M059J (cell line): ENCODE measurements at regions not wholly inside any gene's neighbourhood (a gene's known extent, or its start where the extent isn't known, plus 50 kb on each side); places are given as distances from the start of the nearest gene placed in this dataset.
"Not testable (repeated sequence)": the region's sequence is repeated elsewhere in the genome, so short reads cannot be mapped to it uniquely, and the experiment has no call there.

ENCODE experiments used
- DNase-seq: peaks from one replicate; pipeline ENCODE4 v3.0.0-alpha.2; 2012; ENCODE audit warnings: low read depth

DNA sequence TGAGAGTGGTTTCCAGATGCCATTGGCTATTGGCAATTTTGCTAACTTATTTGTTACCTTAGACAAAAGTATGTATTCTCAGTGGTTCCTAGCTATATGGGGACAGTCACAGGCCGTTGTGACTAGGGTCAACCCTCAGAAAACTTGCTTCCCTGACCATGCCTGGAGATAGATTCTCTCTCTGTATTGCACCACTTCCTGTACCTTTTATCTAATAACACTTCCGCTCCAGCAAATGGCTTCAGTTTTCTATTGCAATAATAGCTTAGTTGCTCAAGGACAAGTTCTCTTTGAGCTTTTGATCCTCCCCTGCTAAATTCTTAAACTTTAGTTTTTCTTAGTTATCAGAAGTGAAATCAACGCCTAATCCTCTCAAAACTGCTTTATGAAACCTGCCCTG lies 338.0 kb downstream of the RMST start:
- DNase-seq, result no peak

DNA sequence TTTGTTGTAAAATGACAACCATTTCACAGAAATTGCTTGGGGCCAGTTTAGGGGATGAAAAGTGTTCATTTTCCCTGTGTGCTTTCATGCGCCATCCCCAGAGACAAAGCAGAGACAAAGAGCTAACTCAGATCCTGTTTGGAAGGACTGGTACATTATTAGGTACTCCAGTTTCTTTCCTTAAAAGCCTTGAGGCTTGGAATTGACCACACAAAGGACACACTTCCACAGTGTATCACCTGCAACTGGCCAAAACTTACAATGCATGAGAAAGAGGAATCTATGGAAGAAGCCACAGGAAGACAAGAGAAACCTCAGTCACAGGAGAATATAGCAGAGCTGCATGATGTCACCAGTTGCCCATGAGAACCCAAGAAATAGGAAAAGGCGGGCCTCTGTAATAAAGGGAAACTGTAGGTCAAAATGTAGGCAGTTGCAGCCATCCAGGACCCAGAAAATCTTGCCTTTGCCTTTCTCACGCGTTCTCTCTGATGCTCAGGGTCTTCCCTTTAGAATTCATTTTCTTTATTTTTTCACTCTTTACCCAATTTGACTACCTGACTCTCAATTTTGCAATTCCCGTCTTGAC lies 339.0 kb downstream of the RMST start:
- DNase-seq, result no peak

DNA sequence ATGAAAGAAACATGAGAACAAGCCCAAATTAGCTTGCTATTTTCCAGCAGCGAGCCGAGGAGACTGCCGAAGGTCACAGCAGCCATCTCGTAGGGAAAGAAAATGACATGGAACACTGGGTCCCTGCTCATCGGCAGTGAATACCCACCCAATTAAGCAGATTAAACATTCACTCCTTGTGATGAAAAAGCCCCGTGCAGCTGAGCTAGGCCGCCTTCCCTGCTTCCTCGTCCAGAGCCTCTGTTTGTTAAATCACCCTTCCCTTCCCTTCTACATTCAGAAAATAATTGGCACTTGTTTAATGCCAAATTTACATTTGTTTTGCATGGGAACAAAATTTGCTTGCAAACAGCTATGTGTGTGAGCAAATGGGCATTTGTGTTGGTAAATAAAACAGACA lies 342.5 kb downstream of the RMST start:
- no peak for DNase-seq

DNA sequence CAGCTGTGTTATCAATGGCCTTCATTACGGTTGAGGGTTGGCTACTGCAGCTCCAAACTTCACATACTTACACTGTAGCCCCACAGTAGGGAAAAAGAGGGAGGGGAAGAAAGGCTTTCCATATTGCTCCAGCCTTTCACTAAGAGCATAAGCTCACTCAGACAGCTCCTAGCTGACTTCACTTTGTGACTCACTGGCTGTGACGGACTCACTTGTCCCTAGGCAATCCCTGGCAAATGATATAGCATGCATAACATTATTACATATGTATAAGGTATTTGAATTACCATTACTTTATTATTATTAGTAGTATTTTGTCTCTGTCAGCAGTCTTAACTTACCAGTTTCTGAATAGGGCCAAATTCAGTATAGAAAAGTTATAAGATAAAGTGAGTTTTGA lies 350.7 kb downstream of the RMST start:
- DNase-seq, result no peak

DNA sequence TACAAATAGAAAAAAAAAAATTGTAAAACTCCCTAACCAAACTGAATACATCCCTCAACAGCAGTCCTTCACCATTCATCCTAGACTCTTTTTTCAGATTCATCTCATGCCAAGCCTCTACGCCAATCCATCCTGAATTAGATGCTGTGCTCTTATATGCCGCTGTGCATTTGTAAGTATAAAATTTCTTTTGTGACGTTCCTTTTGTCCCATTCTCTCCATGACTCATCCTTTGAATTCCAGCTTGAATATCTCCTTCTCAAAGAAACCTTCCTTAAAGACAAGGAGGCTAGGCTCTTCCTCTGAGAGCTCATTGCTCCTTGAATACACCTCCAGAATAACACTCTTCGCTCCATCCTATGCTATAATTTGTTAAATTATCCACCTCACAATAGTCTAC lies 359.2 kb downstream of the RMST start:
- no peak for DNase-seq

DNA sequence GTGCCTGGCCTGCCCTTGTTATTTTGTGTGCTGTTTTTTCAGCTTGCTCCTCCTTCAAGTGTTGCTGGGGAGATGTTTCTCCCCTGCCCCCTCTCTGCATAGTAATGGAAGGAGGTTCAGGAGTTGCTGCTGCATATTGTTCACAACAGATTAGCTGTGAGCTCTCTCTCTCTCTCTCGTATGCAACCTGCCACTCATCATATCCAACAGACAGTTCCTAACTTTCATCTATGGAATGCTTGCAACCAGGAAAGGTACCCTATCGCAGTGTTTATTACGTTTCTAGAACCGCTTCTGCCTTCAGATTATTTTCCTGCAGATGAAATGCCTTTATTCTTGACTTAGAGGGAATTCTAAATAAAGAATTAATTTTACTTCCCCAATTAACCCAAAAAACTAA lies 372.9 kb downstream of the RMST start:
- no peak for DNase-seq

DNA sequence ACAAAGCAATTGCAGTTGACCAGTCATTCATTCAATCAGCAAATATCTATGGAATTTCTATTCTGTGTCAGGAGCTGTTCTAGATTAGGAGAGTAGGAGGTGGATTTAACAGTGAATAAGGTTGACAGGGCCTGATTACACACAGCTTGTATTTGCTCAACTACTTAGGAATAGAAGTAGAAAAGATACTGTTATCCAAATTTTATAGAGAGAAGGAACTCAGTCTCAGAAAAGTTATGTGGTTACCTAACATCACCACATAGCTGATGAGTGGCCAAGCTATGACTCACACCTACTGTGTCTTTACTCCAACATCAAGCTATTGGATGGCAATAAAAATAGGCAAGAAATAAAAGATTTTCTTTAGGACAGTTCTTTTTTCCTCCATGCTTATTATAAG lies 374.8 kb downstream of the RMST start:
- peak; percentile 8 for DNase-seq

DNA sequence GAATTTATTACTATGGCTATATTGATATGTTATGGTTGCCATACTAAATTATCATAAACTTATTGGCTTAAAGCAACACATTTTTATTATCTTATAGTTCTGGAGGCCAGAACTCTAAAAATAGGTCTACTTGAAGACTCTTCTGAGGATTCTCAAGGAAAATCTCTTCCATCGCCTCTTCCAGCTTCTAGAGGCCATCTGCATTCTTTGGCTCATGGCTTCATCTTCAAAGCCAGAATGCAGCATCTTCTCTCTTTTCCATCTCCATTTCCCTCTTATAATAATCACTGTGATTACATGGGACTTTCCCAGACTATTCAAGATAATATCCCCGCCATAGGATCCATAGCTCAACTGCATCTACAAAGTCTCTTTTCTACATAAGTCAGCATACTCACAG lies 385.4 kb downstream of the RMST start:
- no peak for DNase-seq

DNA sequence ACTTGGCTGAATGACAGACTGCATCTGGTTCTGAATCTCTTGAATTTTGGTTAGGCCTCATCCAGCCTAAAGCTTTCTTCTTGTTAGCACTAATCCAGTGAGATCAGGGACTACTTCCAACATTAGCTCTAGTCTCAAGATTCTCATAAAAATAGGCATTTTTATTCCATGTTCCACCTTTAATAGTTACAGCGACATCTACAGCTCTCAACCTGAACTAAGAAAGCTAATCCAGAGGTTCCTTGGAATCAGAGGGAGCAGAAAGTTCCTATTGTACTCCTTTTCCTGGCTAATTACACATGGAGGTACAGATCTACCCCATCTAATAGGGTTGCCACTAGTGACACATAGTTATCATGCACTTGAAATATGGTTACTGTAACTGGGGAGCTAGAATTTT lies 391.9 kb downstream of the RMST start:
- no peak for DNase-seq

DNA sequence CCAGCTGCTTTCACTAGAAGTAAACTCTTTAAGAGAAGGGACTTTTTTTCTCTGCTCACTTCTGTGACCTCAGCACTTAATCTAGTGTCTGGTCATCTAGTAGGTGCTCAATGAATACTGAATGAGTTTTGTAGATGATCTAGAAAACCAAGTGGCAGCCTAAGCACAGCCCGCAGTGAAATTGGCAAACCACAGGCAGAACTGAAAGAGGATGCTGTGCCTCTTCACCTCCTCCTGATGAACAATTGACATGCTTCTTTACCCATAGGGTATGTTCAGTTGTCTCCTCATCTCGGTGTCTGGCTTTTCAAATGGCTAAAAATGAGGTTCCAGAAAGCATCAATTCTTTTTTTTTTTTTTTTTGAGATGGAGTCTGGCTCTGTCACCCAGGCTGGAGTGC lies 399.5 kb downstream of the RMST start:
- no peak for DNase-seq

DNA sequence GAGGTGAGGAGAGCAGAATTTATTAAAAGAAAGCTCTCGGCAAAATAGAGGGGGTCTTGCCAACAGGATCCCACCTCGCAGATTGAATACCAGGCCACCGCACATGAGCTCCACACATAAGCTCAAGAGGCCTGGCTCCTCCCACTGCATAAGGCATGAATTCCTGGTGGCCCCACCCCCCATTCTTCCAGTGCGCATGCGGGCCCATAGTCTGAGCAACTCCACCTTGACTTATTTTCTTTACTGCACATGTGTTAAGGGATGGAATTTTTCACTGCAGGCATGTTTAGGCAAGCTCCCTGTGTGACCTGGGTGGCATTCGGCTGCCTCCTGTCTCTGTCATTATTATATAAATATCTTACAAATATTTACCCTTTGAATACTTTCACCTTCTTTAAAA lies 412.5 kb downstream of the RMST start:
- no peak for DNase-seq

DNA sequence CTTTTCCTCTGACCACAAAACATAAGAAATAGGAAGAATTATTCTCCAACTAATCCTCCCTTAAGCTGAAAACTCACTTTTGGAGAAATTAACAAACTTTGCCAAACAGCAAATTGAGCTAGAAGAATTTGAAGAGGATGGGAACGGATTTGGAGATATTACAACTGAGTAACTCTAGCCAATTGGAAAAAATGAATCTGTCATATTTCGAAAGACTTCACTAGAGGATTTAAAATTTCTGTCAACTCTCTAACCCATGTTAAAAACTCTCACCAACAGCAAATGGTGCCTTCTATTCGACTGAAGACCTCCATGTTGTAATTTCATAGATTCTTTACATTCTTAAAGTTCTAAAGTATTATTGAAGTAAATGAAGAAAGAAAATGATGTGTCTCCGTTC lies 414.2 kb downstream of the RMST start:
- no peak for DNase-seq

DNA sequence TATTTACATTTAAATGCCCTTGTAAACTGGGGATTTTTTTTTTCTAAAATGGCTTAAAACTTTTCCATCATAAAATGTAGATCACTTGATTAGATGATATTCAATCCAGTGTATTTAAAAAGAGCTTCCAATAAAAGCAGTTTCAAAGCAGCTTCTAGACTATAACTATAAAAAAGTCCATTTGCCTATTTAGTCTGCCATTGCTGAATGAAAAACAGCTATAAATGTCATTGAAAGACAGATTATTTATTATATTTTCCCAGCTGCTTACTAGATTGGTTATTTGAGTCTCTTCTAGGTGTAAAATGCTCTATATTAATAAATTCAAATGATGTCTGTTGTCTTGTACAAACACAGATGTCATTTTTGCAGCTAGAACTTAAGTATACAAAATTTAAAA lies 414.8 kb downstream of the RMST start:
- no peak for DNase-seq

DNA sequence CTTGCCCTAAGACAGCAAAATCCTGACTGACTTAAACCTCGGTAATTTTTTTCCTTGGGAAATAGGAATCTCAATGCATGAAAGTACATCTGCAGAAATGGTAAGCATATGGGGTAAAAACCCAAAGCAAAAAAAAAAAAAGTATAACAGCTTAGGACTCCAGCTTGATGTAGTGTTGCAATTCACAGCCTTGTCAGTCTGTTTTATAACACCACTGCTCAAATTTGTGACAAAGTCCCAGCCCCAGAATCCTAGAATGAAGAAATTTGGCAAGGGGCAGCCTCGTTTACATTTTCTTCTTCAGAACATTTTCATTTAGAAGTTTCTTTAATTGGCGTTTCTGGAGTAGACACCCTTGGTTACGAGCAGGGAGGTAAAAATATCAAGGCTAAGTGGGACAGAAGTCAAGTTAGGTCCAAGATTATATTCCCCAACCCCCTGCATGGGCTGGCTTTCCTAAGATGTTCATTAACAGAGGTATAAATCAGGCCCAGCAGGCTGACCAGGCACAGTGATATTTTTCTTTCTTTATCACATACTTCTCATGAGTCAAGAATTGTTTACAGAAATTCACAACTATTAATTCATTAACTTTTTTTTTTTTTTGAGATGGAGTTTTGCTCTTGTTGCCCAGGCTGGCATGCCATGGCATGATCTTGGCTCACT lies 424.0 kb downstream of the RMST start:
- no peak for DNase-seq

DNA sequence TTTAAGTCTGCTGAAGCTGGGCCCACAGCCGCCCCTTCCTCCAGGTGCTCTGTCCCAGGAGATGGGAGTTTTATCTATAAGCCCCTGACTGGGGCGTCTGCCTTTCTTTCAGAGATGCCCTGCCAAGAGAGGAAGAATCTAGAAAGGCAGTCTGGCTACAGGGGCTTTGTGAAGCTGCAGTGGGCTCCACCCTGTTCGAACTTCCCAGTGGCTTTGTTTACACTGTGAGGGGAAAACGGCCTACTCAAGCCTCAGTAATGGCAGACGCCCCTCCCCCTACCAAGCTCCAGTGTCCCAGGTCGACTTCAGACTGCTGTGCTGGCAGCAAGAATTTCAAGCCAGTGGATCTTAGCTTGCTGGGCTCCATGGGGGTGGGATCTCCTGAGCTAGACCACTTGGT lies 435.3 kb downstream of the RMST start:
- DNase-seq, result not testable (repeated sequence)

DNA sequence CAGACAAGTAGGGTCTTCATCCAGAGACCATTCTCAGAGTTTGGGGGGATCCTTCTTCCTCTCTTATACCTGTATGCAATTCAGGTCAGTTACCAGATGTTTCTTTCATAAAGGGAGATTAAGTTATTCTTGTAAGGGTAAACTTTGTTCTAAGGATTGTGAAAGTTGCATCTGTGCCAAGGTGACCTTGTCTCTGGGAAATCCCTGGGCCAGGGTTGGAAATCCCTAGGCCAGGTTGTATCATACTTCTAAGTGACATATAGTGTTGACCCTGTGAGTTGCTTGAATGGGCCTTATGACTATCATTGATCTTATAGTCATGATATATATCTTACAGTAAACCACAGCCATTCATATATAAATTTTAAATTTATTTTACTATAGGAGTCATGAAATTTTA lies 436.9 kb downstream of the RMST start:
- DNase-seq, result no peak

DNA sequence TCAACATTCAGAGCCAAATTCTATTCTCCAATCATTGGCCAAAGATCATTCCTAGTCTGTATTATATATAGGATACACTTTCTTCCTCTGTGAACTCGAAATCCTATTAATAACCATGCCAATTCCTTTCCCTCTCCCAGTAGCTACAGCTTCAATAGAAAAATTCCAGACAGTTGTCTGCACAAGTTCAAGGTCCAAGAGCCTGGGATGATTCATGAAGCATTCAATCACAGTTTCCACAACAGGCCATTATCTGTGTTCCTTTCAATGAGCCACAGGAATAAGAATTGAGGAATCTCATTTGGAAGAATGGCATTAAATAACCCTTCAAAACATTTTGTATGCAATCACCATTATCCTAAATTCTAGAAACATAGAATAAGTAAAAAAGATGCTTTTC lies 437.4 kb downstream of the RMST start:
- no peak for DNase-seq

DNA sequence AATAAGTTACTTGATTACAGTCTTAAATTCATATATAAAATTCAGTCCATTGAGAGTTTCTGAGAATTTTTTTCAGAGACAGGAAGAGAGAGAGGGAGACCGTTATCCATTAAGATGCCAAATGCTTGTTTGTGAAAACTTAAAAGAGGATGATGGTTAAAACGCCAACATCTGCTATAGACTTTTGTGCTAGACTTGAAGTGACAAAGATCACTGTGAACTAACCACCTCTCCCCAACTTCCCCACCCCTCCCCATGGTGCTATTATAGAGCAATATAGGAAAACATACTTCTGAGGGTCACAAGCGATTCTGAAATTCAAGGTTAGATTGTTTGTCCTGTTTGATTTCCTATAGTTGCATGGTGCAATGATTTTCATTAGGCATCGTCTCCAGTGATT lies 440.8 kb downstream of the RMST start:
- DNase-seq, result no peak

DNA sequence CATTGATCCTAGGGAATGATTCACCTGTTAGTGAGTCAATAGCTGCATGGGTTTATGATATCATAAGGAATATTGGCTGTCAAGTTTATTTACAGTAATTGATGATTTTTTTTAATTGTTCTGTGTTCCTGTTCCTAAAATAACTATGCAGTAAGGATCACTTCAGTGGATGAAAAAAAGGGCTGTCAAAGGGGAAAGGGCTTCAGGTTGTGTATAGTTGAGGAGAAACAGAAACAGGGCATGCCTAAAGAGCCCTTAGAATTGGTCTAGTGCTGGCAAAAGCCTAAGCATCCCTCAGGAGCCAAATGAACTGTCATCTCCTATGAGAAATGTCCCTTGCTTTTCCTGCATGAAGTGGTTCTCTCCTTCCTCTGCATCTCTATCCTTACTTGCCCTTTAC lies 444.9 kb downstream of the RMST start:
- no peak for DNase-seq

DNA sequence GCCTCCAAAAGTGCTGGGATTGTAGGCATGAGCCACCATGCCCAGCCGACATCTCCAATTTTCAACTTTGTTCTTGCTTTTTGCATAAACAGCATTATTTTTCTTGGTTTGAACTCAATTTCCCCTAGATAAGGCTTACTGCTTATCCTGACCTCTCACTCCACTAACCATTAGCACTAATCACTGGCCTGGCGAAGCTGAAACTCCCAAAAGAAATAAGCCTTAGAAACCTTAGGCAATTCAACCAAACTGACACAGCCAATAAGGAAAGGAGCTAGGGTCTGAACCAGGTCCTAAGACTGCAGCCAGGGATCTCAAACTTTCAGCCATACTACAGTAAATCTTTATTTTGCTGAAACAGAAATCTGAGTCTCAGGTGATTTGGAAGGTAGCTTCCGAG lies 448.0 kb downstream of the RMST start:
- DNase-seq, result no peak

DNA sequence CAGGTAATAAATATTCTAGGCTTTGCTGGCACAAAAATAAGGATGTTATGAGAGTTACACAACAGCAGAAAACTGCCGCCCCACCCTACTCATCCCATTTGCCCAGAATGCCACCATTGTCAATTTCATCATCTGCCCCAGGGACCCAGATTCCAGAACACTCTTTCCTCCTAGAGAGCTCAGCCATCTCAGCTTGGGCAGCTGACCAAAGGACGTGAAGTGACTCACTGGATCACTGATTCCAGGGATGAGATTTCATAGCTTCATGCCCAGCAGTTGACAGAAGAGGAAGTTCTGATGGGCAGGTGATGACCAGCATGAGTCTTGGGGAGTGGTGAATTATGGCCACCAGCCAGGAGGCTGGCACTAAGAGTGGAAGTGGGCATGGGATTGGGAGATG lies 450.3 kb downstream of the RMST start:
- DNase-seq, result no peak

DNA sequence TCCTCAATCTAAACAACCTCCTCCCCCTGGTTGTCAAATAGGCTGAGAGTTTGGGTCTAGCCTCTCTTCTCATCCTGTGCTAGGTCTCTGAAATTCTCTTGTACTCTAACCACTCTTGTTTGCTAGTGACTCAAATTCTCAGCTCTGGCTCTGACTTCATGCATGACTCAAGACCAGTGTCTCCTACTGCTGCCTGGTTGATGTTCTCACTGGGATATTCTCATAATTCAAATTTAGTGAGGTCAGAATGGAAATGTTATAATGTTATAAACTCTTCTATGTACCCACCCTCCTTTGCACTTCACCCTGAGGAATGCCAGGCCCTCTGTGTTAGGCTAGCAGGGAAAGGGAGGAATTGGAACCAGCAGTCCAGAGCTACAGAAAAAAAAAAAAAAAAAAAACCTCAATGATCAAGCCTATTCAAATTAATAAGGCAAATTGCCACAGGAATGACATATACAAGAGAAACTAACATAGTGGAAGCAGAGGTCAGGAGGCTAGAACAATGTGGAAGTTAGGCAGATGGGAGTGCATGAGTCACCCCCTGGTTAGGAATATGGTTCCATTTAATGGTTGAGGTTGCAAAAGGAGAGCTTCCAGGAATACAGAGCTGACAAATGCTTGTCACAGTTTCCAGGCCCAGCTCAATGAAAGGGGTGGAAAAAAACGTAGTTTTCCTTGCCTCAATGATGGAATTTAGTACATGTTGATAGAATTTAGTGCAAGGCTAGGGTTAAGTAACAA lies 459.5 kb downstream of the RMST start:
- DNase-seq, result peak; percentile 61

DNA sequence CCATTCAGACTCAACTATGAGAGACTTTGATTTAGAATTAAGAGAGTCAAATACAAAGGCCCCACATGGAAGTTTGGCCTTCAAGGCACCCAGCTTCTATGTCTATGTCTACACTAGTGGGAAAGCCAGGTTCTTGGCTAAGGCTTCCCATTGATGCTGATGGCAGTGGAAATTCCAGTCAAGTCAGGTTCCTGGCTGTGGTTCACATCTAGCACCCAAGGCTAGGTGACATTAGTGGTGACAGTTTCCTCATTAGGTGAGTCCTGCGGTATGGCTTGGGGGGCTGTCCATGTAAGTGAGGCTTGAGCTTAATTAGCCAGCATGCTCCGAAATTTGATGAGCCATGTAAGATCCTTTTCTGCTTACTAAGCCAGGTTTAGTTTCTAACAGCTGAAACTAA lies 460.9 kb downstream of the RMST start:
- no peak for DNase-seq

DNA sequence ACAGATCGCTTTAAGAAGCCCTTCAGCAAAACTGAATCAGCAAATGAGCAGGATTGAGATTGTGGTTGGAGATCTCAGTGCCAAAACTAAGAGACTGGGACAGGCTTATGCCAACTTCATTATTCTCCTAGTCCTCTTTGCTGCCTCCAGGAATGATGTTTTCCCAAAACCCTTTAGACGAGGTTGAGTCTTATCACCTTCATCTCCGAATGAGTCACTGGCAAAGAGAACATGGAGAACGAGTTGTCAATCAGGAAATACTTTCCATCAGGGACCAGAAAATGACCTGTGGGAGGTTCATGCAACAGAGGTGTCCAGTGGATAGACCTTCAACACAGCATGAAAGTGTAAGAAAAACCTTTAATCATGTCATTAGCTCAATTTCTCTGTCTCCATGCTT lies 461.5 kb downstream of the RMST start:
- peak; percentile 45 for DNase-seq
